Mesodermal cell (in vitro differentiated cells): ENCODE measurements at regions not wholly inside any gene's neighbourhood (a gene's known extent, or its start where the extent isn't known, plus 50 kb on each side); places are given as distances from the start of the nearest gene placed in this dataset.

Source experiments
- H3K27ac ChIP-seq: 2 replicates; pipeline ENCODE4 v1.7.0; 2013; ENCODE audit warnings: mild to moderate bottlenecking, low read depth, low read length, moderate library complexity; ENCODE audit not compliant: severe bottlenecking
- H3K36me3 ChIP-seq: 2 replicates; pipeline ENCODE4 v1.7.1; 2013; ENCODE audit warnings: mild to moderate bottlenecking, low read length, moderate library complexity; ENCODE audit not compliant: control insufficient read depth, insufficient read depth
- H3K4me1 ChIP-seq: one replicate; pipeline ENCODE4 v1.7.1; 2013; ENCODE audit warnings: mild to moderate bottlenecking, low read length; ENCODE audit not compliant: insufficient read depth, control insufficient read depth, poor library complexity, severe bottlenecking
- H3K4me3 ChIP-seq: 2 replicates; pipeline ENCODE4 v1.7.0; 2013; ENCODE audit warnings: low read length, control low read depth, mild to moderate bottlenecking; ENCODE audit not compliant: insufficient read depth, poor library complexity, severe bottlenecking; ENCODE audit errors: extremely low read depth
- H3K9me3 ChIP-seq: 2 replicates; pipeline ENCODE4 v1.7.1; 2013; ENCODE audit warnings: mild to moderate bottlenecking, low read length, moderate library complexity; ENCODE audit not compliant: control insufficient read depth
- WGBS, 2 experiments: methylation state at CpG; one replicate each; pipeline ENCODE4 v1.1.5; 2013; ENCODE audit warnings: missing lambda C conversion rate in 2 of 2; ENCODE audit not compliant: insufficient coverage in 2 of 2; 5-methylcytosine and 5-hydroxymethylcytosine counted together

DNA sequence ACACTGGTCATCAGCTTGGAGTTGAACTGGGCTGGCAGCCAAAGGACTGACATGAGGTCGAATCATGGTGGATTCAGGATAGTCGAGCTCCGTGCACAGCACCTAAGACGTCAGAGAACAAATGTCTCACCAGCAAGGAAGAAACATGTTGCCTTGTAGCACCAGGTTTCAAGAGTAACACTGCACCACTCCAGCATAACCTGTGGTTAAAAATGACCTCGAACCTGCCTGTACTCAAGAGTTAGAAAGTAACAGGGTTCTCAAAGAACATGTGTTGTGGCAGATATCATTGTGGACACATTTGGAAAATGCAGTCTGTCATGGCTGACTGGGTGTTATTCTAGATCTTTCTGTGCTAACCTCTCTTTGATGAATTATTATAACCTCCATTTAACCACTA is 511.6 kb downstream of the CDH26 start:
- 86 to 95% methylated on average over 4 to 5 of the region's 5 CpGs for WGBS, 2 experiments
- Histone ChIP-seq H3K36me3 (no peaks in the 10 kb centered on the region), H3K4me3 (no peak overlapping the region), H3K4me1 (no peaks in the 10 kb centered on the region), H3K9me3 (no peaks in the 10 kb centered on the region), H3K27ac (no peak overlapping the region)

- no peaks in the 10 kb centered on the region for H3K9me3 ChIP-seq
- no peak overlapping the region for H3K4me3 ChIP-seq
- no peaks in the 10 kb centered on the region for H3K36me3 ChIP-seq
- no peak overlapping the region for H3K27ac ChIP-seq
- no peaks in the 10 kb centered on the region for H3K4me1 ChIP-seq
- 90 to 100% methylated on average over 1 of the region's 1 CpG for WGBS, 2 experiments
Measured at GRCh38 chr20:60470366-60470765, 512.1 kb downstream of the CDH26 start.

DNA sequence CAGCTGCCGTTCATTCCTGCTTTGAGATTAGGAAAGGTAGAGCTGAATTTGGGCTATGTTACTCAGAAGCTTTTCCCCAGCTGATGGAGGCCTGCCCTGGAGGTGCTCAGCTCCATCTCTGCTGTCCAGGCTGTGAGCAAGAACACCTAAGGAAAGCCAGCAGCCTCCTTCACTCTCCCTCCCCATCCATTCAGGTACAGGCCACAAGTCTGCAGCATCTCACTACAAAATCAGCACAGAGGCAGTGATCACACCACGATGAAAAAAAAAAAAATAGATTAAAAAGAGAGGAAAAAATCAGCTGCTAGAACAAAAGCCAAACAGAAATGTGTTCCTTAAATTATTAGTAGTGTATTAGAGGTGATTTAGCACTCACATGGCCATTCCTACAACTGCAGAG is 515.0 kb downstream of the CDH26 start:
- 100% methylated on average over 1 of the region's 2 CpGs for WGBS, 2 experiments
- Histone ChIP-seq H3K4me3 (no peak overlapping the region), H3K27ac (no peak overlapping the region), H3K36me3 (no peaks in the 10 kb centered on the region), H3K4me1 (no peaks in the 10 kb centered on the region), H3K9me3 (no peaks in the 10 kb centered on the region)

DNA sequence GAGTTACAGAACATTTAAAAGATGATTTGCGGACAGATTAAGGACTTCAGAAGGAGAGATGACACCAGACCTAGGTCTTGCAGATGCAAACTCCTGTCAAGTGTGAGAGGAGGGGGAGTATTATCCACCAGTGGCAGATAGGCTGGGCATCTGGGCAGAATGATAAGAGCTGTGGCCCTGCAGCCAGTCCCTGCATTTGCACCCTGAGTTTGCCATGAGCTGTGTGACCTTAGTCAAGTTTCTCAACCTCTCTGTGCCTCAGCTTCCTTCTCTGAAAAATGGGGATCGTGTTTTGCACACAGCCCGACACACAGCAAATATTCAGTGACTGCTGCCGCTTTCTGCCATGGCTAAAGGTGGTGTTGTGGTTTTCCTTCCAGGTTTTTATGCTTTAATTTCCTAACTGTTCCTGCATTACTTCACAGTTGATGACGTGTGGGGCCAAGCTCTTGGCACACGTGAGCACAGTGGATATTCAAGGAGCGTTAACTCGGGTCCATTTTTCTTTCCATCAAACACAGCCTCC is 516.2 kb downstream of the CDH26 start:
- no peak overlapping the region for H3K4me3 ChIP-seq
- H3K4me1 ChIP-seq = no peaks in the 10 kb centered on the region
- no peaks in the 10 kb centered on the region for H3K9me3 ChIP-seq
- no peaks in the 10 kb centered on the region for H3K36me3 ChIP-seq
- 93 to 97% methylated on average over 3 to 5 of the region's 8 CpGs for WGBS, 2 experiments
- H3K27ac ChIP-seq = no peak overlapping the region

DNA sequence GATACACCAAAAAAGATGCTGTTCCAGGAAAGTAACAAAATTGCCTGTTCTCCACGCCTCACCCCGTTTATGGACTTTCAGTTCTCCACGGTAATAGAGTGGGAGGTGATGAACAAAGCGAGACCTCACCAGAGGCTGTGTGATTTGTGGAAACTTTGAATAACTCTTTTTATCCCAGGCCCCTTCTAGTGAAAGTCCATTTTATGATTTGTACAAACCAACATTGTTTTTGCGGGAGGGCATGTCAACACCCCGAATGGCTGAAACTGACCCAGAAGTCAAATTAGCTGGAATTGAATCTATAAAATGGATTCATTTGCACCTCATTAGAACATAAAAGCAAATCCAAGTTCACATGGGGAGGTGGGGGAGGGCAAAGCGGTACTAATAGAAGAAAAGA is 517.8 kb downstream of the CDH26 start:
- Histone ChIP-seq H3K4me1 (no peaks in the 10 kb centered on the region), H3K36me3 (no peaks in the 10 kb centered on the region), H3K9me3 (no peaks in the 10 kb centered on the region), H3K4me3 (no peak overlapping the region), H3K27ac (no peak overlapping the region)
- WGBS, 2 experiments = 77 to 91% methylated on average over 3 of the region's 7 CpGs

DNA sequence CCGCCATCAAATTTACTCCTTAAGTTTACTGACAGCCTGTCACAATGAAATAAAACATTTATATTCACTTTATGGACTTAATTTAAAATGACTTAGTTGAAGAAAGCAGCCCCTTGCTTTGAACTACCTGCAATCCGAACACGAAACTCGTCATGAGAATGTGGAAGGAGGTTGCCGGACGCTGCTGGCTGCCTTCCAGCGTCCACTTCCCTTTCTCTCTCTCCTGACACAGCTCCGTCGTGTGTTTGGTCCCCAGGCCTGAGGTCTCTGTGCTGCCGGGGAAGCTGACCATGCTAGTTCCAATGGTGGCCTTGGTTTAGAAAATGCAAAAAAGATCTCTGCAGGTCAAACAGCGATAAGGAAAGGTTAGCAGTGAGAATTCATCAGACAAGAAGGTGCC is 519.7 kb downstream of the CDH26 start:
- Histone ChIP-seq H3K4me1 (no peaks in the 10 kb centered on the region), H3K27ac (no peak overlapping the region), H3K9me3 (no peaks in the 10 kb centered on the region), H3K4me3 (no peak overlapping the region), H3K36me3 (no peaks in the 10 kb centered on the region)
- 91 to 96% methylated on average over 5 to 8 of the region's 11 CpGs for WGBS, 2 experiments

- 88 to 94% methylated on average over 6 to 7 of the region's 7 CpGs for WGBS, 2 experiments
- H3K9me3 ChIP-seq = no peaks in the 10 kb centered on the region
- H3K36me3 ChIP-seq = no peaks in the 10 kb centered on the region
- H3K4me1 ChIP-seq = no peaks in the 10 kb centered on the region
- no peak overlapping the region for H3K27ac ChIP-seq
- H3K4me3 ChIP-seq = no peak overlapping the region
Measured at GRCh38 chr20:60478533-60478932, 520.3 kb downstream of the CDH26 start.

GRCh38 chr20:60480950-60481742 is 522.9 kb downstream of the CDH26 start:
- WGBS, 2 experiments = 93 to 94% methylated on average over 23 to 25 of the region's 25 CpGs
- Histone ChIP-seq H3K4me1 (no peaks in the 10 kb centered on the region), H3K4me3 (no peak overlapping the region), H3K9me3 (no peaks in the 10 kb centered on the region), H3K27ac (no peak overlapping the region), H3K36me3 (no peaks in the 10 kb centered on the region)

GRCh38 chr20:60481743-60482133 is 523.5 kb downstream of the CDH26 start:
- H3K4me3 ChIP-seq = no peak overlapping the region
- no peaks in the 10 kb centered on the region for H3K4me1 ChIP-seq
- WGBS, 2 experiments = 77 to 86% methylated on average over 5 to 6 of the region's 7 CpGs
- no peak overlapping the region for H3K27ac ChIP-seq
- no peaks in the 10 kb centered on the region for H3K36me3 ChIP-seq
- H3K9me3 ChIP-seq = no peaks in the 10 kb centered on the region

- no peaks in the 10 kb centered on the region for H3K36me3 ChIP-seq
- no peaks in the 10 kb centered on the region for H3K4me1 ChIP-seq
- no peak overlapping the region for H3K4me3 ChIP-seq
- H3K9me3 ChIP-seq = no peaks in the 10 kb centered on the region
- H3K27ac ChIP-seq = no peak overlapping the region
- 82 to 85% methylated on average over 12 of the region's 16 CpGs for WGBS, 2 experiments
Measured at GRCh38 chr20:60482221-60483008, 524.2 kb downstream of the CDH26 start.

DNA sequence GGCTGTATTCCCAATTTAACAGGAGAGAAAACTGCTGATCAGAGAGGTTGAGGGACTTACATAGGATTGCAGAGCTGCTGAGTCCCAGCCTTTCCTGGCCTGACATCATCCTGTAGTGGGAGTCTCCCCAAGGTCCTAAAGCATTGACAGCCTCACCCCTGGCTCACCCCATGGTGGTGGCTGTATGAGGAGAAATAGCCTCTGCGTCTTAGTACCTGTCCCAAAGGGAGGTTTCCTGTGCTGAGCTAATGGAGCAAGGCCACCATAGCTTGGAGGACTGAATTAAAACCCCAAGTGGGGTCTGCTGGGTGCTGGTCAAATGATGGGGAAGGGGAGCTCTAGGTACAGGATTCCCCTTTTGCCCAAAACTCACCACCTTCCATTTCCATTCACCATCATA is 525.1 kb downstream of the CDH26 start:
- Histone ChIP-seq H3K4me1 (no peaks in the 10 kb centered on the region), H3K9me3 (no peaks in the 10 kb centered on the region), H3K4me3 (no peak overlapping the region), H3K27ac (no peak overlapping the region), H3K36me3 (no peaks in the 10 kb centered on the region)
- 80 to 100% methylated on average over 1 of the region's 1 CpG for WGBS, 2 experiments
